Choroid plexus epithelial cell (primary cell): ENCODE measurements at regions not wholly inside any gene's neighbourhood (a gene's known extent, or its start where the extent isn't known, plus 50 kb on each side); places are given as distances from the start of the nearest gene placed in this dataset.

Experiments
- DNase-seq: peaks from one replicate; pipeline ENCODE4 v3.0.0-alpha.2; 2010; ENCODE audit warnings: low read depth
- H3K4me3 ChIP-seq: 2 replicates; pipeline ENCODE4 v1.5.1; 2011; ENCODE audit warnings: low read depth, mild to moderate bottlenecking, control low read depth, low read length, moderate library complexity
- CTCF ChIP-seq: conservative IDR thresholded peaks from 2 replicates; pipeline ENCODE4 v1.5.1; 2011; ENCODE audit warnings: low read depth, mild to moderate bottlenecking, control low read depth, inconsistent platforms, low read length, moderate library complexity

- DNase-seq, result no peak
- TF ChIP-seq CTCF, result no peak
- no peak overlapping the region for H3K4me3 ChIP-seq
Measured at GRCh38 chr9:95610006-95610785, 93.4 kb upstream of the PTCH1 start.

GRCh38 chr9:95609426-95609825 lies 92.7 kb upstream of the PTCH1 start:
- no peak for DNase-seq
- no peak for TF ChIP-seq CTCF
- no peak overlapping the region for H3K4me3 ChIP-seq

- H3K4me3 ChIP-seq, result no peak overlapping the region
- no peak for DNase-seq
- no peak for TF ChIP-seq CTCF
Measured at GRCh38 chr9:95608341-95608740, 91.6 kb upstream of the PTCH1 start.

- H3K4me3 ChIP-seq, result no peak overlapping the region
- no peak for DNase-seq
- no peak for TF ChIP-seq CTCF
Measured at GRCh38 chr9:95607507-95607906, 90.7 kb upstream of the PTCH1 start.

- no peak for DNase-seq
- H3K4me3 ChIP-seq, result no peak overlapping the region
- TF ChIP-seq CTCF, result no peak
Measured at GRCh38 chr9:95606489-95607350, 89.9 kb upstream of the PTCH1 start.

GRCh38 chr9:95605816-95606488 lies 89.2 kb upstream of the PTCH1 start:
- H3K4me3 ChIP-seq, result no peak overlapping the region

More at GRCh38 chr9:95605816-95606488, 89.2 kb upstream of the PTCH1 start:
- DNase-seq, result no peak
- no peak for TF ChIP-seq CTCF
